RWPE1 (cell line): ENCODE measurements at regions not wholly inside any gene's neighbourhood (a gene's known extent, or its start where the extent isn't known, plus 50 kb on each side); places are given as distances from the start of the nearest gene placed in this dataset.
A peak's percentile ranks its signal among the peaks of the same experiment; 100 is the strongest.

Experiments used
- CTCF ChIA-PET: fragments of 350-600 bp; sonication (Branson Sonifier 250); formaldehyde crosslinking; extraction: SDS; loops from one replicate; lab custom pipeline; 2021; lab: Yijun Ruan, JAX
- POLR2A ChIA-PET: fragments of 400-600 bp; formaldehyde crosslinking; extraction: SDS; loops from one replicate; lab custom pipeline; 2020; ENCODE audit warnings: antibody characterized with exemption; ENCODE audit not compliant: low non-redundant PET; lab: Yijun Ruan, JAX
- DNase-seq: peaks from one replicate; pipeline ENCODE4 v3.0.0; 2012; ENCODE audit warnings: low spot score
- H3K27ac ChIP-seq: fragments of 450-650 bp; 2 replicates; pipeline ENCODE4 v1.5.1; 2017
- CTCF ChIP-seq: fragments of 450-650 bp; conservative IDR thresholded peaks from 2 replicates; pipeline ENCODE4 v1.5.1; 2017; ENCODE audit warnings: low read depth, mild to moderate bottlenecking

DNA sequence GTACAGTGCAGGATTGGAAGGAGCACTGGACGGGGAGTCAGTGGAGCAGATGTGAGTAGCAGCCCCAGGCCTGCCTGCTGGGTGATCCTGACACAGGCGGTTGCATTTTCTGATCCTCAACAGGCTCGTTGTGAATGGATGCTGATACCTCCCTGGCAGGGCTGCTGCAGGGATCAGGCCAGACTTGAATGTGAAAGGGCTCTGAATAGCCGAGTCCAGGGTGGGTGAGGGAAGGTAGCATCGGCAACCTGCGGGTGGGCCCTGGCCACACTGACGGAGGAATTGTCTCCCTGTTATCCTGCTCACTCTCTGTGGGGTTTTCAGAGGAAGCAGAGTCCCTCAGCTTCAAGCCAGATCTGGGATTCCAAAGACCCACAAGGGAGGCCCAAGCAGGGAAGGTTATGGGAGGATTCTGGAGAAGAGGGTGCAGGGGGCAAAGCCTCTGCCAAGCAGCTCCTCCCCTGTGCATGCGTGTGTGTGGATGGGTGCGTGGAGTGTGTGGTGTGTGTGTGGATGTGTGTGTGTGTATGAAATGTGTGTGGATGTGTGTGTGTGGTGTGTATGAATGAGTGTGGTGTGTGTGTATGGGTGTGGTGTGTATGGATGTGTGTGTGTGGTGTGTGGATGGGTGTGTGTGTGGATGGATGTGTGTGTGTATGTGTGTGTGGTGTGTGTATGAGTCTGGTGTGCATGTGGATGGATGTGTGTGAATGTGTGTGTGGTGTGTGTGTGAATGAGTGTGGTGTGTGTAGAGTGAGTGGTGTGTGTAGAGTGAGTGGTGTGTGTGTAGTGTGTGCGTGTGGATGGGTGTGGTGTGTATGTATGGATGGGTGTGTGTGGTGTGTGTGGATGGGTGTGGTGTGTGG lies 100.3 kb downstream of the UBIAD1 start:
- CTCF ChIA-PET = no interaction called here
- POLR2A ChIA-PET = no interaction called here
- no peak overlapping the region for H3K27ac ChIP-seq
- DNase-seq = no peak
- TF ChIP-seq CTCF = no peak

GRCh38 chr1:11373895-11374747 lies 101.1 kb downstream of the UBIAD1 start:
- peak overlapping the region; percentile 32 for H3K27ac ChIP-seq
- no peak for TF ChIP-seq CTCF
- POLR2A ChIA-PET = no interaction called here
- CTCF ChIA-PET = interaction anchor here (0.7 kb wide), 1 partner anchor 9 kb away, joined by 4 read pairs; no protein-coding TSS in a partner anchor
- no peak for DNase-seq

DNA sequence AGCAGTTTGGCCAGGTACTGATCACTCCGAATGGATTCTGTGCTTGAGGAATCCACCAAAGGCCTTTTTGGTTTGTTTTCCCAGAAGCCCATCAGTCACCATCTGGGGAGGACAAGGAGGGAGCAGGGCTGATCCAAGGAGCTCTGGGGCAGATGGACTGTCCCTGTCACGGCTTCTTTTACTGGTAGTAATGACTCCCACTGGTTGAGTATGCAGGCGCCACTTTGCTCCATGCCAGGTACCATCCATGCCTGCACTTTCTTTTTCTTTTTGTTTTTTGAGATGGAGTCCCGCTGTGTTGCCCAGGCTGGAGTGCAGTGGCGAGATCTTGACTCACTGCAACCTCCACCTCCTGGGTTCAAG lies 101.7 kb downstream of the UBIAD1 start:
- CTCF ChIA-PET = interaction anchor here (0.7 kb wide), 1 partner anchor 9 kb away, joined by 4 read pairs; no protein-coding TSS in a partner anchor

GRCh38 chr1:11377001-11377583 lies 101.9 kb upstream of the DISP3 start:
- no peak for DNase-seq
- CTCF ChIA-PET = interaction anchor here (0.7 kb wide), 1 partner anchor 13 kb away, joined by 8 read pairs; no protein-coding TSS in a partner anchor

More for the DNA sequence above, 101.7 kb downstream of the UBIAD1 start:
- POLR2A ChIA-PET = no interaction called here
- no peak for DNase-seq
- peak overlapping the region; percentile 32 for H3K27ac ChIP-seq
- TF ChIP-seq CTCF = no peak

DNA sequence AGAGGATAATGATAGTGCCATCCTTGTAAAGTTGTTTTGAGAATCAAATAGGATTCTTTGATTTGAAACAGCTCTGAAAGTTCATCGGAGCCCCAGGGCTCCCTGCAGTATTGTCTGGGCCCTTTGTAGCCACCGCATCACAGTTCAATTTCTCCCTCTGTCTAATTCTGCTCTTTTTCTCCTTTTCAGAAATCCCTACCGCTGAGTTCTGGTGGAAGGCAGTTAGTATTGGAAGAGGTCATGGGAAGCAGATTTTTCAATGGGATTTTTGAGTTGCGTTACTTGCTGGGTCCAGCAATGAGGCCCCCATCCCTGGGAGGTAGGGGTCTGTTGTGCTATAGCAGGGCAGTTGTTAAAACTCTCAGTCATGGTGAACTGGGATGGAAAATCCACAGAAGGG lies 101.0 kb upstream of the DISP3 start:
- no peak for TF ChIP-seq CTCF
- ChIA-PET CTCF (no interaction called here), POLR2A (no interaction called here)

More at GRCh38 chr1:11377001-11377583, 101.9 kb upstream of the DISP3 start:
- no peak for TF ChIP-seq CTCF
- no peak overlapping the region for H3K27ac ChIP-seq
- POLR2A ChIA-PET = no interaction called here

GRCh38 chr1:11379851-11380250 lies 99.1 kb upstream of the DISP3 start:
- no peak for TF ChIP-seq CTCF
- POLR2A ChIA-PET = no interaction called here
- no peak overlapping the region for H3K27ac ChIP-seq
- DNase-seq = no peak
- CTCF ChIA-PET = no interaction called here

More for the DNA sequence above, 101.0 kb upstream of the DISP3 start:
- no peak for DNase-seq
- H3K27ac ChIP-seq = no peak overlapping the region
